Ovary (tissue), 7 donors: ENCODE measurements at regions not wholly inside any gene's neighbourhood (a gene's known extent, or its start where the extent isn't known, plus 50 kb on each side); places are given as distances from the start of the nearest gene placed in this dataset.

ENCODE experiments used
- DNase-seq, 5 donors: peaks; one replicate each; pipeline ENCODE4 v3.0.0-alpha.2; 2019 to 2020
- H3K27ac ChIP-seq, 2 donors: fragments of 200-600 bp; one replicate each; pipeline versions ENCODE4 v1.5.1 to v1.8.0; 2019 to 2022
- H3K27me3 ChIP-seq: fragments of 200-600 bp; one replicate; pipeline ENCODE4 v1.8.0; 2022
- H3K36me3 ChIP-seq: fragments of 200-600 bp; sonication (generic); one replicate; pipeline ENCODE4 v1.5.1; 2019
- H3K4me1 ChIP-seq: one replicate; pipeline ENCODE4 v1.8.1; 2013; ENCODE audit warnings: mild to moderate bottlenecking, moderate library complexity; ENCODE audit not compliant: insufficient read depth
- H3K4me3 ChIP-seq: fragments of 200-600 bp; sonication (generic); one replicate; pipeline ENCODE4 v1.5.1; 2017
- H3K9me3 ChIP-seq, 2 donors: fragments of 200-600 bp in 1 of 2; sonication (generic) in 1 of 2; one replicate each; pipeline versions ENCODE4 v1.5.1 to v1.8.1; 2013 to 2019; ENCODE audit warnings: mild to moderate bottlenecking in 1 of 2, moderate library complexity in 1 of 2
- EP300 ChIP-seq: sonication (generic); formaldehyde crosslinking; IDR thresholded peaks from one replicate; pipeline ENCODE4 v1.6.1; 2017; ENCODE audit warnings: antibody characterized with exemption
- POLR2A ChIP-seq: fragments of 450-650 bp; IDR thresholded peaks from one replicate; pipeline ENCODE4 v1.6.1; 2017; ENCODE audit warnings: antibody characterized with exemption, mild to moderate bottlenecking, moderate library complexity
- WGBS, 3 donors: extraction: QIAGEN DNeasy Blood & Tissue Kit in 1 of 3; methylation state at CpG; one replicate each; pipeline versions ENCODE4 v1.1.5 to v1.1.7; 2013 to 2017; 5-methylcytosine and 5-hydroxymethylcytosine counted together
- intact Hi-C, 4 donors: fragments of 100-400 bp; cut with DNase I; formaldehyde crosslinking; loops; one replicate each; pipeline versions ENCODE4 v1.11.0 to v1.15.1; 2022 to 2023
- TF ChIP-seq, protein P1 (sequence below), 3 donors: fragments of 450-650 bp in 2 of 3; fragments of 200-600 bp in 1 of 3; IDR thresholded peaks; one replicate each; pipeline versions ENCODE4 v1.5.1 to v1.8.0; 2016 to 2022; ENCODE audit warnings: antibody characterized with exemption in 3 of 3, mild to moderate bottlenecking in 1 of 3
- donor health status: DM: no; HTN: no; CAD: no; lungs with moderate emphysema.
- donor health status: DM: no; HTN: no; CAD: no.
- donor health status: Bipolar disorder and iron deficiency.
- donor health status: DM: no; HTN: no; CAD: no.
- donor health status: DM: yes; HTN: yes; CAD: no.

- no peaks in the 10 kb centered on the region for H3K27me3 ChIP-seq
- DNase-seq = peak; percentile 52 to 84 (median 78)
- no peak overlapping the region for H3K4me3 ChIP-seq
- WGBS, 3 donors = 43 to 49% (median 46%) methylated on average over 15 to 16 of the region's 16 CpGs
- H3K9me3 ChIP-seq = no peaks in the 10 kb centered on the region
- peaks cover 7% of the 10 kb centered on the region for H3K4me1 ChIP-seq
- intact Hi-C loops = loop anchor here in 2 of 4 donors (2.0 to 10.0 kb wide), 2 partner anchors 339 to 443 kb away; partner anchors contain the start of gene GSE1 (in 1 of the 2)
- H3K27ac ChIP-seq = no peak overlapping the region
- TF ChIP-seq, protein P1, sequence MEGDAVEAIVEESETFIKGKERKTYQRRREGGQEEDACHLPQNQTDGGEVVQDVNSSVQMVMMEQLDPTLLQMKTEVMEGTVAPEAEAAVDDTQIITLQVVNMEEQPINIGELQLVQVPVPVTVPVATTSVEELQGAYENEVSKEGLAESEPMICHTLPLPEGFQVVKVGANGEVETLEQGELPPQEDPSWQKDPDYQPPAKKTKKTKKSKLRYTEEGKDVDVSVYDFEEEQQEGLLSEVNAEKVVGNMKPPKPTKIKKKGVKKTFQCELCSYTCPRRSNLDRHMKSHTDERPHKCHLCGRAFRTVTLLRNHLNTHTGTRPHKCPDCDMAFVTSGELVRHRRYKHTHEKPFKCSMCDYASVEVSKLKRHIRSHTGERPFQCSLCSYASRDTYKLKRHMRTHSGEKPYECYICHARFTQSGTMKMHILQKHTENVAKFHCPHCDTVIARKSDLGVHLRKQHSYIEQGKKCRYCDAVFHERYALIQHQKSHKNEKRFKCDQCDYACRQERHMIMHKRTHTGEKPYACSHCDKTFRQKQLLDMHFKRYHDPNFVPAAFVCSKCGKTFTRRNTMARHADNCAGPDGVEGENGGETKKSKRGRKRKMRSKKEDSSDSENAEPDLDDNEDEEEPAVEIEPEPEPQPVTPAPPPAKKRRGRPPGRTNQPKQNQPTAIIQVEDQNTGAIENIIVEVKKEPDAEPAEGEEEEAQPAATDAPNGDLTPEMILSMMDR (IDR thresholded peaks at IDR 0.05) = peak; percentile 64 to 80 (median 79)
- no peak for TF ChIP-seq POLR2A
- H3K36me3 ChIP-seq = no peaks in the 10 kb centered on the region
Measured at GRCh38 chr16:85275533-85276249, 163.4 kb upstream of the CIBAR2 start.

DNA sequence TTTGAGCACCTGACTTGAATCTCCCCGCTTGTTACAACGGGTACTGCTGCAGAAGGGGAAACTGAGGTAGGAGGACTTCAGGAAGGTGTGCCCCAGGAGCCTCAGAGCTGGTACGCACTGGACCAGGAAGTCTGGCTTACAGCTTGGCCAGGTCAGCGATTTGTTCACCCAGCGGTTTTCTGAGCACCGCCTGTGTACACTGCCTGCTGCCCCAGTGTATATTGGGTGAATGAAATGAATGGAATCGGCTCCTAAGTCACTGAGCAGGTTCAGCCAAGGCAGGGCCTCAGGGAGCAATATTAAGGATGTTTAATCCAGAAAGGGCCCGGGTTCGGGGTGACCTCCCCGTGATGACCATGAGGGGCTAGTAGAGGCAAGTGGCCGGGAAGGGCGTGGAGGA lies 164.0 kb upstream of the CIBAR2 start:
- intact Hi-C loops = loop anchor here in 1 of 4 donors (10.0 kb wide), 1 partner anchor 339 kb away; the partner anchor contains the start of gene GSE1
- no peaks in the 10 kb centered on the region for H3K36me3 ChIP-seq
- no peak for DNase-seq
- no peaks in the 10 kb centered on the region for H3K9me3 ChIP-seq
- WGBS, 3 donors = 84 to 95% (median 87%) methylated on average over 12 of the region's 12 CpGs
- no peaks in the 10 kb centered on the region for H3K27me3 ChIP-seq
- no peak overlapping the region for H3K4me3 ChIP-seq
- H3K4me1 ChIP-seq = peaks cover 7% of the 10 kb centered on the region
- H3K27ac ChIP-seq = no peak overlapping the region
- TF ChIP-seq, protein P1 (IDR thresholded peaks at IDR 0.05) = no peak
- TF ChIP-seq POLR2A (no peak), EP300 (no peak)

DNA sequence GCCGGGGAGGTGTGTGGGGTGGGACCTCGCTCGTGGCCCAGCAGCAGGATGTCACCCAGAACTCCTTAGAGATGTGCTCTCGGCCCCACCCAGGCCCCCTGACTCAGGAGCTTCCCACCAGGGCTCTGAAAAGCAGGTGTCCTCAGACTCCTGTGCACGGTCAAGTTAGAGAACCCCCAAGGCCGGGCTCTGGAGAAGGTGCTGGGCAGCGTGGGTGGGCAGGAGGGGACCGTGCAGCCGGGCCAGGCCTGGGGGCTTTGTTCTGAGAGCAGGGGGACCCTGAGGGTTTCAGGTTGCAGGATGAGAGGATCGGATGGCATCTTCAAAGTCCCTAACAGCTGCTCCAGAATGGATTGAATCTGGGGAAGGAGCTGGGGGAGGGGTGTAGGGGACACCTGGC lies 164.4 kb upstream of the CIBAR2 start:
- Histone ChIP-seq H3K27ac (no peak overlapping the region), H3K27me3 (no peaks in the 10 kb centered on the region), H3K9me3 (no peaks in the 10 kb centered on the region), H3K36me3 (no peaks in the 10 kb centered on the region), H3K4me3 (no peak overlapping the region), H3K4me1 (peaks cover 7% of the 10 kb centered on the region)
- no peak for TF ChIP-seq EP300
- TF ChIP-seq POLR2A = no peak
- TF ChIP-seq, protein P1 (IDR thresholded peaks at IDR 0.05) = no peak
- DNase-seq = no peak
- WGBS, 3 donors = 90 to 95% (median 95%) methylated on average over 10 of the region's 10 CpGs
- intact Hi-C loops = loop anchor here in 1 of 4 donors (10.0 kb wide), 1 partner anchor 338 kb away; the partner anchor contains the start of gene GSE1

DNA sequence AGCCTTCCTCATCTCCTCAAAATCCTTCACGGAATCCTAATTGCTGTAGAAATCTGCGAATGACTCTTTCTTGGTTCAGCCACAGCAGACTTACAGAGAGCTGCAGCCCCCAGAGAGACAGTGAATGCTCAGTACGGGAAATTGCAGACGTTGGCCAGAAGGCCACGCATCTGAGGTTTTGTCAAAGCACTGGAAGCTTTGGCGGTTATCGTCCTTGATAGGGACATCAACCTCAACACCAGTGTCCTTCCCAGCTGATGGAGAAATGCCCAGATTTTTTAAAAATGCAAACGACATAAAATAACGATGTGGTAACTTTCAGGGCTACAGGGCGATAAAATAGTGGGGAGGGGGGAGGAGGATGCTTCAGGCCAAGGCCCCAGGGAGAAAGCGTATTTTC lies 166.6 kb upstream of the CIBAR2 start:
- Histone ChIP-seq H3K36me3 (no peaks in the 10 kb centered on the region), H3K4me1 (peaks cover 7% of the 10 kb centered on the region), H3K27ac (no peak overlapping the region), H3K27me3 (no peaks in the 10 kb centered on the region), H3K9me3 (no peaks in the 10 kb centered on the region), H3K4me3 (no peak overlapping the region)
- WGBS, 3 donors = 17 to 44% (median 41%) methylated on average over 11 of the region's 11 CpGs
- DNase-seq = no peak
- TF ChIP-seq POLR2A = no peak
- TF ChIP-seq EP300 = no peak
- TF ChIP-seq, protein P1 (IDR thresholded peaks at IDR 0.05) = no peak
- intact Hi-C loops = loop anchor here in 1 of 4 donors (10.0 kb wide), 1 partner anchor 336 kb away; the partner anchor contains the start of gene GSE1
